Pons (tissue), 1 donor: ENCODE measurements at regions not wholly inside any gene's neighbourhood (a gene's known extent, or its start where the extent isn't known, plus 50 kb on each side); places are given as distances from the start of the nearest gene placed in this dataset.
"Not testable (repeated sequence)": the region's sequence is repeated elsewhere in the genome, so short reads cannot be mapped to it uniquely, and the experiment has no call there.

Experiments used
- DNase-seq: peaks from one replicate; pipeline ENCODE4 v3.0.0-alpha.2; 2016; ENCODE audit warnings: low spot score

DNA sequence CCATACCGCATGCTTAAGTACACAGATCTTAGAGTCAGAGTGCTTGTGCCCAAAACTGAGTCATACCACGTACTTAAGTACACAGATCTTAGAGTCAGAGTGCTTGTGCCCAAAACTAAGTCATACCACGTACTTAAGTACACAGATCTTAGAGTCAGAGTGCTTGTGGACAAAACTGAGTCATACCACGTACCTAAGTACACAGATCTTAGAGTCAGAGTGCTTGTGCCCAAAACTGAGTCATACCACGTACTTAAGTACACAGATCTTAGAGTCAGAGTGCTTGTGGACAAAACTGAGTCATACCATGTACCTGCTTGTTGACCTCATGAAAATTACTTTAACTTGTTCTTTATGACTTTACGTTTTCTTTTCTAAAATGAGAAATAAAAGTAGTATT is 233.7 kb upstream of the NETO1 start:
- DNase-seq: not testable (repeated sequence)

DNA sequence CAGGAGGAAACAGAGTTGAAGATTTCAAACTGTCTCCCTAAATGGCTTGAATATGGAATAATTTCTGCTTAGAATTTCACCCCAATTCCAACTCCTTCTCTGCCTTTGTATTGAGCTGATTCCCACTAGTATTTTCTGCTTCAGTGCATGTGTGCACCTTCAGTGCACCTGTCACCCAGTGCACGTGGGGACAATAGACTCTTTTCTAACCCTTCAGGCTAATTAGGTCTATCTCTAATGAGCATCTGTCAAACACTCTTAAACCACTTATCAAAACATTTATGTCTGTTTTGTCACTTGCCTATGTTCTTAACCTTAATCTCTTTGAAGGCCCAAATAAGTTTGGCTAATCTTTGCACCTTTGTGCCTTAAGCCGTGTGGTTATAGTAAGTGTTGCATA is 232.0 kb upstream of the NETO1 start:
- no peak for DNase-seq

DNA sequence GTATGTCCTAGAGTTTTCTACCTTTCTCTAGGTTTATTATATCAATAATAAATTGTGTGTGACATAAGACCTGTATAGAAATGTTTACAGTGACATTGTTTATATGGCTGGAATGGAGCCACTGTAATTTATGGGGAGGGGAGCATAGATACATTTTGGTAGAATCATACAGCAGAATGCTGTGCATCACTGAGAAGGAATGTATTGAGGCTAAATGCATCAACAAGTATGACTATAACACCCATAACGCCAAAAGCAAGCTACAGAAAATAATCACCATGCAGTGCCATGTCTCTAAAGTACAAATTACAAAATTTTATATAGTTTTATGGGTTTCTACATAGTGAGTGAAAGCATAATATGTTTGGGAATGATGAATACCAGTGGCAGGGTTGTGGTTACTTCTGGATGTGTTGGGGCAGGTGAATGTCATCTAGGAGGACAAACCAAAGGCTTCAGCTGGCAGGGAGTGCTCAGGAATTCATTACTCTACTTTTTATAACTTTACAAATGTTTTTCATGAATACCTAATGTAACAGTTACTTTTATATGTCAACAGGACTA is 226.0 kb upstream of the NETO1 start:
- DNase-seq: no peak

DNA sequence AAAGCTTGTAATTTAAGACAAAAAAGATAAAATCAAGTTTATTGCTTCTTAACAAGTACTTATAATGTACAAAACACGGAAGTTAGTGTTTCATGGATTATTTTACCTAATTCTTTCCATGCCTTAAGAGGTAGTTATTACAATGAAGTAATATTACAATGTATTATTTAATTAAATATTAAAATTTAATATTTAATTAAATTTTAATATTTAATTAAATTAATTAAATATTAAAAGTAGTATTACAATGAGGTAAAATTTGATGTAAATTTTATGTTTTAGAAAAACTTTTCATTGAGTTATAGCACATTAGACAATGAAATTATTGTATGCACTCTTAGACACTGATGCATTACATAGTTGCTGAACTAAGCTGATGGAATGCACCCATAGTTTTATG is 220.7 kb upstream of the NETO1 start:
- no peak for DNase-seq

DNA sequence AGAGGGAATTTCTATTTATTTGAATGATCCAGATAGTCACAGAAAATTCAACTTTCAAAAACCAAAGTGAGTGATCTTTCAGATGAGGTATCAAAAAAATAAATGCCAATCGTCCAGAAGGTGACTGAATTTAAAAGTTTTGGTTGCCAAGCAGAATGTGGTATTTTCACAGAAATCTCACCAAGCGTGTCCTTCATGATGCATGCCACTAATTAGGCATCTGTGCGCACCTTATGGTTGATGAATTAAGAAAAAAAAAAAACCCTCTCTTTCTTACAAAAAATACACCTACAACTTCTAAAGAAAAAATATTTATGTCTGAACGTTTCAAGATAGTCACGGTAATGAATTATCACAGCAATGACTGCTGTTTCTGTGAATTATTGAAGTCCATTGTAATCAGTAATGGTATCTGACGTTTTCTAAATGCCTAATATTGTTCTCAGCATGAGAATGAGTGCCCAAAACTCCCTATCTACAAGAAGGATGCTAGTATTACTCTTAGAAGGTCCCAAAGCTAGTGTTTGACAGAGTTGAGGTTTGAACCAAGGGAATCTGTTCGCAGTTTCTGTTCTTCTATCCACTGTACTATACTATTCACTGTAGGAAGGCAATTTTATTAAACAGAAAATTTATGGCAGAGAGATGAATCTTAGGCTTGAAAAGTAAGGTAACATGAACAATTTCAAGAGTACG is 219.6 kb upstream of the NETO1 start:
- DNase-seq: no peak

DNA sequence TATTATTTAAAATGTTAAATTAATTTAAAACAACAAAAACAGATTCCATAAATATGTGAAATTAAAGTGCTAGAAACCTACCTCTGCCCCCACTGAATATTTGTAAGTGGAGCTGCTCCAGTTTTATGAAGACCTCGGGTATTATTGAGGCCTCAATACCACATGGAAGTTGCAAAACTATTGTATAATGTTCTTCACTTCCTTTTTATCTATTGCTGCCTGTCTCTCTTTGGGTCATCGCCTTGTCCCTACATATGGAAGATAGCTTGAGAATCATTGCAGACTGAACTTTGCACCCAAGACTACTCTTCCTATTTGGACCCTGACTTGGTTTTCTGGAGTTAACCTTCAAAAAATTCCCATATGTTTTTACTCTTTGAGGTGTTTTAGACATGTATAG is 212.1 kb upstream of the NETO1 start:
- no peak for DNase-seq

DNA sequence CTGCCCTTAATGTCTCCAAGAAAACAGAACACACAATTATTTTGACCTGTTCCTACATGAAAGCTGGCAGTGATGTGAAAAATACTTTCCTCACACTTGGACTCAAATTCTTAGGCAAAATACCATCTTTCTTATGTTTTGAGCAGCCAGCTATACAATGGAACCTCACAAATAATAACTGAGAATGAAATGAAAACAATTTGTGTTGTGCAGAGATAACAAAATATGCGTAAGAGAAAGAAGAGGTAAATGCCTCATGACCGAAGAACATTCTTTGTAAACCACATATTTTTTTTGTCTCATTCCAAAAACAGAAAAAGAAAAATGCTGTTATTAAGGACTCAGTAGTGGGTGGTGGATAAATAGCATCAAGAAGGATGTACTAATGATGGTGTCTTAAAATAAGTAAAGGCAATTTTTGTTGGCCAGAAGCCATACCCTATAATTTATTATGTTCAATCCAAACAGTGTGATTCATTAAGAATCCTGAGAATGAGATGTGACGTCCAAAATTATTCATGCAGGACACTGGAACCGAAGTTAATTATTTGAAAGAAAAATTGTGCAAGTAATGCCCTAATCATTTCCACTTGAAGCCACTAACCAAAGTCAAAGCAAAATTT is 193.0 kb upstream of the NETO1 start:
- DNase-seq: no peak

DNA sequence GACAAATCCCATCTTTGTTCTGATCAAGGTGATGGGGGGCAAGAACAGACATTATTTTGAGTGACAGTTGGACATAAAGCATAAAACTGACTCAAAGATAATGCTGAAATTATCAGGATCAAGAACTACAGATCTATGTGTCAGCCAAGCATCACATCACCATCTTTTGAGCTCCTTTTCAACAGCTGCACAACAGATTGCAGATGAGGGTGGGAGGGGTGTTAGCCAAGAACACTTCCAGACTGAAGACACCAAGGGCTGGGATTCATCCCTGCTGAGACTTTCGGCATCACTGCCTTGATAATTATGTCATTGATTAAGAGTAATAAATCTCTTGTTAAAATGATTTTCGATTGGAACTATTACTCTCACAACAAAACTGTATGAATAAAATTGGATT is 191.5 kb upstream of the NETO1 start:
- no peak for DNase-seq

DNA sequence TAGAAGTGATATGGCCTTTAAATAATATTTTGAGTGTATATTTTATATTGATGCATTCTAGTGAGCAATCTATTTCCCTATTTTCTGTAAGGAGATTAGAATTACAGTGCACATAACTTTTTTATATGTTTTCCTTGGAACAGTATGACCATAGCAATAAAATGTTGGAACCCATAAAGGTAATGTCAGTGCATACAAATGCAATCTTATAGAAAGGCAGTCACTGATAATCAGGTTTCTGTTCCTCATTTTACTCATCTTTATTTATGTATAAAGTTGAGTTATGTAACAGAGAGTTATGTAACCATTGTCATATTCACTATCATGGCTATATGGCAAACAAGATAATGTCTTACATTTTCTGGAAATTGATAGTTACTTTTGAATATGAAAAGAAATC is 179.9 kb upstream of the NETO1 start:
- DNase-seq: no peak

DNA sequence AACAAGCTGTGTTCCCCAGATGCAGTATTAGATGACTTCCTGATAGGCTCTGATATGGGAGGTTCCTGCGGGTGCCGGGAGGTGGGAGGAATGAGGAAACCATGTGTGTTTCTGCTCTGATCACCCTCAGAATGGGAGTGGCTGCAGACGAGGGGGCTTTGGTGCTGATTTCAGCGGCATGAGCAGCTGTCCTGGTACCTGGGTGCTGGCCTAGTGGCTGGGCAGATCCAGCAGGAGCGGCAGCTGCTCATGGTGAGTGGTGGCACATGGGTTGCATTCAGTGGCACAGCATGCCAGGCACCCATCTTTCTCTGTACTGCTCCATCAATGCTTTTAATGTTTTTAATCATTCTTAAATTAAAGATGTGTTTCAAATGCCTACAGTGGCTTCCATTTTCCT is 177.2 kb upstream of the NETO1 start:
- no peak for DNase-seq

DNA sequence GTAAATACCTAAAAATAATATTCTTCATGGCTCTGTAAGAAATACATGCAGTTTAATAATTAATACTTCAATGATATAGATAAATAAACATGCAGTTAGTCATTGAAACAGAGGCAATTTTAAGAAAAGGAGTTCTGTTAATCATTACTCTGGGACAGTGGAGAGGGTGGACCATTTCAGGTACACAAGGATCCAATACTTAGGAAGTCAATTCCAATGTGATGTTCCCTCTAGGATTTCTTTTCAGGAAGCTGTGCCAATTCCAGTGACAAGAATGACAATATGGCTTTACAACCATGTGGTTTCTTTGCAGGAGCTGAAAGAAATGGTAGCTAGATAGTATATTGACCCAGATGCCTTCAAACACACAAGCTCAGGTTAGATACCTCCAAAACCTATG is 175.8 kb upstream of the NETO1 start:
- no peak for DNase-seq

DNA sequence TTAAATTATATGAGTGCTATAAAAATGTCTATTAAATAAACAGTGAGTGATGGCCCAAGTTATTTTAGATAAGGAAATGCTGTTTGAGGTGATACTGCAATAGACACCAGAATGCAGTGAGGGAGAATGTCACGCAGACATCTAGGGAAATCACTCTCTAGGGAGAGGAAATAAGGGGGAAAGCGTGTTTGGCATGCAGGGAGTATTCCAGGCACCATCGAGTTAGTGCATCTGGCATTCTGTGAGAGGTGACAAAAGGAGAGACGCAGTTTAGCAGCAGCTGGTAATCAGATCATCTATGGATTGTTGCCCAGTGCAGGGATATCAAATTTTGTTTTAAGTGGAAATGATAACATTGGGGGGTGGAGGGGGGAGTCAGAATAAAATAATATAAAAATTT is 175.4 kb upstream of the NETO1 start:
- no peak for DNase-seq

DNA sequence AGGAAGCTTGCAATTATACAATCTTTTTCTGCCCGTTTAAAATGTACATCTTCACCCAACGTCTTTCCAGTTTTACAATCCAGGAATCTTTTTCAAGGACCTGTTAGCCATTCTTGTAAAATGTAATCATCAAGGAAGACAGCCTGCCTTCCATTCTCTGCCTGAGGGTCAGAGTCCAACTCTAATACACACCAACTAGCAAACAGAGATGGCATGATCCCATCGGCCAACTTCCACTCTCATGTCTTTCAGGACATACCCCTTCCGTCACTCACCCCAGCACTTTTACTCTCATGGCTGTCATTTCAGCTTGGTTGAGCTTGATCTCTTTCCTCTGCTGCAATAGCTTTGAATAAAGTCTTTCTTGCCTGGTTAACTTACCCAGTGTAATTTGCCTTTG is 172.5 kb upstream of the NETO1 start:
- DNase-seq: no peak

DNA sequence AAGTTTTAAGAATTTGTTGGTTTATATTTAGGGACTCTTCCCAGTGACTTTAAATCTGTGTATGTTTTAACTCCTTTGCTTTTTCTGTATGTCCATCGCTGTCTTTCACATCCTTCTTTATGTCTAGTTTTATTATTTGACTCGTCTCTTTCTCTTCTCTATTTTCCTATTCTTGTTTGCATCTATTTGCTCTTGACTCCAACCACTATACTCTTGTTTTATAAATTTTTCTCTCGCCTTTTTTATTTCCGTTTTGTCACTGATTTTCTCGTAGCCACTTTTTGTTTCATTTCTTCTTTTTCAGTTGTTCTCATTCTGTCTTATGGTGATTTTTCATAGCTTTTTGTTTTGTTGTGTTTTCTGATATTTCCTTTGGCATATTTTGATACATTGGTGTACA is 170.5 kb upstream of the NETO1 start:
- no peak for DNase-seq

DNA sequence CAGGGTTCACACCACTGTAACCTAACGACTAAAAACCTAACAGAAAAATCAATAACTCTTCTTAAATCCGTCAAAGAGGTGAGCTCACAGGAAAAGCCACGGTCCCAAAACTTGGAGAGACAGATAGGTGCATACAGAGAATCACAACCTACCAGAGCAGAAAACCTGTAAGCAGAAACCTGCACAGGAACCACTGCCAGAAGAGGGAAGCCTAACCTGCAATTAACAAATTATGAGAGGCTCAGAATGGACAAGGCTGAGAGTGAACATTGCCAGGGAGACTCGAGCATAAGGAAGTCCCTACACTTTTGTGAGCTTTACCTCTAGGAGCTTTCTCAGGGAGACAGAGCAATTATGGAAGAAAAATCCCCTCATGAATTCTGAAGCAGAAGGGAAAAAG is 156.2 kb upstream of the NETO1 start:
- no peak for DNase-seq

DNA sequence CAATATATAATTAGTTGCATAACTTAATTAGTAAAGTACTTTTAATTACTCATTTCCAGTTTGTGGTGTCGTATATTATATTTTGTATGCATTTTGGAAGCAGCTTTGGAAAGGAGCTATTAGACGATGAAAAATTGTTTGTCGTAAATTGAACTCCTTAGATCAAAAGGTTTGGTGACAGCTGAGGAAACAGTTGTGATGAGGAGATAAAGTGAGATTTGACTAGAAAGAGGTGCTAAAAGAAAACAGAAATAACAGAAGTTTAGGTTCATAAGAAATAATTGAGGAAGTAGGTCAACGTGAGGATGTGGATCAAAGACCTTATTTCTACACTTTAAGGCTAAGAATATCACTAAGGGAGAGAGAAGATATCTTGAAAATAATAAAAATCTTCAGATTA is 141.9 kb upstream of the NETO1 start:
- DNase-seq: no peak

DNA sequence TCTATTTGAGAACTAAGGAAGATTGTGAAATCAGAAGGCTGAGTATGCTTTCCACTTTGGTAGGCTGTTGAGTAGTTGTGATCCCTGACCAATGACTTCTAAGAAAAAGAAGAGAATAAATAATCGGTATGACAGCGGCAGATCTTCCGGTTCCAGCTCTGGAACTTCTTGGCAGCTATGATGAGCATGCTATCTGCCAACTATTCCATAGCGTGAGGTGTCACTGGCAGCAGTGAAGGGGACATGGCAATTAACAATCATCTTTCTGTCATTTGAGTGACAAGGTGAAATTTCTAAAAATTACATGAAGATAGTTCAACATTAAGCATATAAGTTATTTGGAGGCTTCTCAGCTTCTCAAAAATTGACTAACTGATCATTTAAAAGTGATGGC is 140.1 kb upstream of the NETO1 start:
- DNase-seq: no peak

DNA sequence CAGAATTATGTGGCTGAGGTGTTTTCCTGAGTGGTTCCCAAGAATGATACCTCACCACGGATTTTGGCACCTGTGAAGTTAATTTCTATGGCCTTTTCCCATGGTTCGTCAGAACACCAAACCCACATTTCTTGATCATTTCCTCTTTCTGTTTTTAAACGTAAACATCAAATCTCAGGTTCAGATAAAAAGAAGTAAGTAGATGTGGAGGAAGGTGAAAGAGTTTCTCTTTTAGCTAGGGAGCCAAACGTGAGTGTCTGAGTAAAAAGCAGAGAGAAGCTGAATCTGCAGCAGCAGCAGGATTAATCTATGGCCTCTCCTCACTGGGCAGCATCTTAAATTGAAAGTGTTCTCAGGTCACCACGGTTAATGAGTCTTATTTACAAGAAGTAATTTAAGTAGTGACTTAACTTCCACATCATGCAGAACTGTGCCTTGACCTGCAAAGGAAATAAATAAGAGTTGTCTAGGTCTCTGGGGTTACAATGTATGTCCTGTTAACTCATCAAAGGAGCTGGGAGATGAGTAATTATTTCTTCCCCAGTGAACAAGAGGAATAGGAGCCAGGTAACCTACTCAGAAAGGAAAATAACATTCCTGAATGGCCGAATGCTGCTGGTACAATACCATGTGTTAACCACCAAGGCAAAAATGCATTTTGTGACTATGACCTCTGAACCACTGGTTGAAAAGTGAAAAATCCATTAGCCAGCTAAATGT is 139.6 kb upstream of the NETO1 start:
- no peak for DNase-seq

DNA sequence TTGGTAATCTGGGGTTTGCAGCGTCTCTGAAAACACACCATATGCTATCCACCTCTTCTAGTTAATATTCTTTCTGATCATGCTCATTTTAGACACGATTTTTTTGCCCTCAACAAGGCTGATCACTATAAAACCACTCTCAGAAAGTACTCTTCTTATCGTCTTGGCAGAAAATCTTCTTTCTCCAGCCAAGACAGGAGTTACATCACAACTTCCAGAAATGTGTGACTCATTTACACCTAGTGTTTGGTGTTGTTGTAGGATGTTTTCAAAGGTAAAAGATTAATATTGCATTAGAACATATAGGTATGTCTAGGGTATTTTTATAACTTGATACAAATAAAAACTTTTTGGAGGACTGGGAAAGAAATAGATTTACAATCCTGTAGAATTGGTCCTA is 138.5 kb upstream of the NETO1 start:
- DNase-seq: peak; percentile 17

DNA sequence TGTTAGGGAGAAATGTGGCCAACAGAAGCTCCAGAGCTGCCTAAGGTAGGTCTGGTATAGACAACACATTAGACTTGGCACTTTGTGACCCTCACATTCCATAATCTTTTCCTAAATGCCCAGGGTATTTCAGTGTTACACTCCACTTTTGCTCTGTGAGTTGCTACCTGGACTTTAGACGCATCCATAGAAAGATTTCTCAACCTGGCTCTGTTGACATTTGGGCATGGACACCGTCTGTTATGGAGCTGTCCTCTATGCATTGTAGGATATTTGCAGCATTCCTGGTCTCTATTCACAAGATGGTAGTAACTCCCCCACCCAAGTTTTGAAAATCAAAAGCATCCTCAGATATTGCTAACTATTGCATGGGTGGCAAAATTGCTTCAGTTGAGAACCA is 136.5 kb upstream of the NETO1 start:
- DNase-seq: no peak

DNA sequence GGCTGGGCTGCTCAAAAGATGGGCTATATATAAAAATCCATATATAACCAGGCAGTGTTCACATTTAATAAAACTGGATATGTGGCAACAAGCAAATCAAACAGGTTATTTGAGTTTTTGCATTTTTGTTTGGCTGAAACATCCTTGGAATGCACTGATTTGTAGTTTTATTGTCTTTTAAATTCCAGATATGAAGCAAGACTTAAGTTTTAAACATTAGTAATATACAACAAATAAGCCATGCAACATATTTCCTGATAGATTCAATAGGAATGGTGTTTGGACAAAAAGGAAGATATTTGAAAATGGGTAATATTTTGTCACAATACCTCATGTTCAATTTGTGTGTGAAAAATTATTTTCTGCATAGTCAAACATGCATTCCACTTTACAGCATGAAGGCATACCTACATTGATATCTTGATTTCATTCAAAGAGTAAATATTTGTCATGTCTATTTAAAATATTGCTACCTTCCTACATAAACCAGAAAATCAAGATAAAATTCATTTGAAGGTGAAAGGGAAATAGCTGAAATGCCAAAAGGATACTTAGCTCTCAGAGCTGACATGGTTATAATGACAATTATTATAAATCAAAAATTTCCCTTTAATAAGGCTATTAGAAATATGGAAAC is 132.3 kb upstream of the NETO1 start:
- DNase-seq: no peak

DNA sequence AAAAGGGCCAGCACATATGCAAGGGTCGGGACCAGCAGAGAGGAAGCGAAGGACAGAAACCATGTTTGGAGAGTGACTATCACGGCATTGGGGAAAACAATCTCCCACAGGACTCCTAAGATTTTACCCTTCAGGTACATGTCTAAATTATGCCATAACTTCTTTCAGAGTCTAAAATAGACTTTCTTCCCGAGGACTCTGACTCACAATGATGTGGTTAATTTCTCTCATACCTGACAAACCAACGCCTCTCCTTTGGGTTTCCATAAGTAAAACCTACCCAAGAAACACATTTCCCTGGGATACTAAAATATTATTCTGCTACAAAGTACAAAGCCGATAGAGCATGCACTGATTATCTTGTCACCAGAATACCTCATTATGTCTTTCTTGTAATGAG is 127.8 kb upstream of the NETO1 start:
- no peak for DNase-seq

DNA sequence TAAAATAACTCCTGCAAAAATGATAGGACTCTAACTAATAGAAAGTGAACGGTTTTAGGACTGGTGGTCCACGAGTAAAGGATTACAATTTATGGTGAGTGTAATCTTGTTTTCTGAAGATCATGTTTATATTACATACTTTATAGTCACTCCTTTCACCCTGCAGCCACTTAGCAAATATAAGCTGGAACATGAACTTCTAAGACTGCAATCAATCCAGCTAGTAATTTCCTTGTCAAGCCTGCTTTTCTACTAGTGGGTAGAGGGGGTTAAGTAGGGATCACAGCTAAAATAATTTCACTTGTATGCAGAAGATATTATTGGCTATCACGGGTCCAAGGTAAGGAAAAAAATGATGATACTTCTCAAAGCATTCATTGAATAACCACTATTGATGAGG is 125.5 kb upstream of the NETO1 start:
- no peak for DNase-seq
